ENCODE measurements at regions not wholly inside any gene's neighbourhood (a gene's known extent, or its start where the extent isn't known, plus 50 kb on each side); places are given as distances from the start of the nearest gene placed in this dataset.

DNA sequence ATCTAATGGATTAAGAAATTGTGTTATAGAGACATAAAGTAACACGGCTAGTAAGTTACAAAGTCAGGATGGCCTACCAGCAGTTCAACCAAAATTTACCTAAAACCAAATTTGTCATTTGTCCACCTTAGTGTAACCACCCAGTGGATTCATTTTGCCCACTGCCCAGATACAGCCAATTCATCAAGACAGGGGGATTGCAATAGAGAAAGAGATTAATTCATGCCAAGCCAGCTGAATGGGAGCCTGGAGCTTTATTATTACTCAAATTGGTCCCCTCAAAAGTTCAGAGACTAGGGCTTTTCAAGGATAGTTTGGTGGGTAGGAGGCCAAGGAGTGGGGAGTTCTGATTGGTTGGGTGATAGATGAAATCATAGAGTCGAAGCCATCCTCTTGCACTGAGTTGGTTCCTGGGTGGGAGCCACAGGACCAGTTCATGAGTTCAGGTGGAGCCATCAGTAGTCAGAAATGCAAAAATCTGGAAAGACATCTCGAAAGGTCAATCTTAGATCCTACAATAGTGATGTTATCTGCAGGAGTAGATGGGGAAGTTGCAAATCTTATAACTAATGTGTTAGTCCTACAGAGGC lies 304.2 kb upstream of the CADM1 start:
- H3K4me1 Mint-ChIP-seq (ENCODE audit: unreplicated experiment), result no peaks in the 10 kb centered on the region
- H3K4me3 Mint-ChIP-seq (ENCODE audit: unreplicated experiment), result no peak overlapping the region
- peaks cover 4% of the 10 kb centered on the region for H3K9me3 Mint-ChIP-seq (ENCODE audit: unreplicated experiment)
- TF ChIP-seq CTCF (IDR thresholded peaks at IDR 0.05; ENCODE audit: unreplicated experiment), result no peak
- no peaks in the 10 kb centered on the region for H3K27me3 Mint-ChIP-seq (ENCODE audit: unreplicated experiment)
- DNase-seq (ENCODE audit: low spot score), result no peak
- no peak overlapping the region for H3K27ac Mint-ChIP-seq (ENCODE audit: unreplicated experiment)
- peaks cover 4% of the 10 kb centered on the region for H3K36me3 Mint-ChIP-seq (ENCODE audit: low read depth, unreplicated experiment)

DNA sequence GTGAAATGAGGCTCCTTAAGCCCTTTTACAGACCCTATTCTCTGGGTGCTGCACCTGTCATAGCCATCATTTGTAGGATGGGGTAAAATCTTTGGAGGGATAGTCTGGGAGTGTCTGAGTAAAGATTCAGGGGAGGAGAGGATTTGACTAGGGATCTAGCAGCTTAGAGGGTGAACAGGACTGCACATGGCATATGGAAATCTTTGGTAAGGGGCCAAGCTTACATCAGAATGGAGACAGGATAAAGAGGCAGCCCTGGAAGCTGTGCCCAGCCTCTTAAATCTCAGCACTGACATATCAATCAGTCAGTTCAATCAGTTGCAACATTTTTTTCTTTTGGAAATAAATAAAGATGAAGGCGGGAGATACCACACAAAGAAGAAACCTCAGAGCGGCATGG lies 301.8 kb upstream of the CADM1 start:
- no peak for TF ChIP-seq CTCF (IDR thresholded peaks at IDR 0.05; ENCODE audit: unreplicated experiment)

GRCh38 chr11:115803073-115803740 lies 299.0 kb upstream of the CADM1 start:
- no peak for DNase-seq (ENCODE audit: low spot score)
- Mint-ChIP-seq H3K9me3 (ENCODE audit: unreplicated experiment) (no peaks in the 10 kb centered on the region), H3K27ac (ENCODE audit: unreplicated experiment) (no peak overlapping the region), H3K4me3 (ENCODE audit: unreplicated experiment) (no peak overlapping the region), H3K4me1 (ENCODE audit: unreplicated experiment) (peaks cover 7% of the 10 kb centered on the region), H3K36me3 (ENCODE audit: low read depth, unreplicated experiment) (no peaks in the 10 kb centered on the region), H3K27me3 (ENCODE audit: unreplicated experiment) (peaks cover 3% of the 10 kb centered on the region)
- no peak for TF ChIP-seq CTCF (IDR thresholded peaks at IDR 0.05; ENCODE audit: unreplicated experiment)

More for the DNA sequence above, 301.8 kb upstream of the CADM1 start:
- H3K27me3 Mint-ChIP-seq (ENCODE audit: unreplicated experiment), result no peaks in the 10 kb centered on the region
- peaks cover 4% of the 10 kb centered on the region for H3K36me3 Mint-ChIP-seq (ENCODE audit: low read depth, unreplicated experiment)
- no peak overlapping the region for H3K4me3 Mint-ChIP-seq (ENCODE audit: unreplicated experiment)
- DNase-seq (ENCODE audit: low spot score), result no peak
- H3K9me3 Mint-ChIP-seq (ENCODE audit: unreplicated experiment), result peaks cover 4% of the 10 kb centered on the region
- H3K27ac Mint-ChIP-seq (ENCODE audit: unreplicated experiment), result no peak overlapping the region
- H3K4me1 Mint-ChIP-seq (ENCODE audit: unreplicated experiment), result peaks cover 3% of the 10 kb centered on the region

DNA sequence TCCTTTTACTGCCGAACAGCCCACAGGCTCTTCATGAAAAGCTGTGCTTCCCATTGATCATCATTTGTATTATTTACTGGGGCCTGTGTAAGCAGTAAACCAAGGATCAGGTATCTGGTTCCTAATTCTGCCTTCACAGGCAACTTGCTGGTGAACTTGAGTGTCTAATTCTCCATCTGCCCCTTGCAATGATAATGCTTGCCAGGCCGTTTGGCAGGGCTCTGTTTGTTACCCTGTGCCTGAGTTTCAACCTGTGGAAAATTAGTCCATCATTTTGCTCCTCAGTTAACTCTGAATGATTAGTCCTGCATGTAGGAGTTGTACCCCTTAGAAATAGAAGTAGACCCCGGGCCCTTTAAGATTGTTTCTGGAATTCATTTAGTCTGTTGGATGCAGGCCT lies 298.4 kb upstream of the CADM1 start:
- no peak overlapping the region for H3K4me3 Mint-ChIP-seq (ENCODE audit: unreplicated experiment)
- no peaks in the 10 kb centered on the region for H3K36me3 Mint-ChIP-seq (ENCODE audit: low read depth, unreplicated experiment)
- H3K27me3 Mint-ChIP-seq (ENCODE audit: unreplicated experiment), result peaks cover 3% of the 10 kb centered on the region
- DNase-seq (ENCODE audit: low spot score), result no peak
- no peak overlapping the region for H3K27ac Mint-ChIP-seq (ENCODE audit: unreplicated experiment)
- peaks cover 7% of the 10 kb centered on the region for H3K4me1 Mint-ChIP-seq (ENCODE audit: unreplicated experiment)
- no peak for TF ChIP-seq CTCF (IDR thresholded peaks at IDR 0.05; ENCODE audit: unreplicated experiment)
- no peaks in the 10 kb centered on the region for H3K9me3 Mint-ChIP-seq (ENCODE audit: unreplicated experiment)

- Mint-ChIP-seq H3K4me3 (ENCODE audit: unreplicated experiment) (no peak overlapping the region), H3K27me3 (ENCODE audit: unreplicated experiment) (no peaks in the 10 kb centered on the region), H3K36me3 (ENCODE audit: low read depth, unreplicated experiment) (no peaks in the 10 kb centered on the region), H3K27ac (ENCODE audit: unreplicated experiment) (no peak overlapping the region), H3K4me1 (ENCODE audit: unreplicated experiment) (no peaks in the 10 kb centered on the region), H3K9me3 (ENCODE audit: unreplicated experiment) (no peaks in the 10 kb centered on the region)
- TF ChIP-seq CTCF (IDR thresholded peaks at IDR 0.05; ENCODE audit: unreplicated experiment), result no peak
- DNase-seq (ENCODE audit: low spot score), result no peak
These were observed 288.7 kb upstream of the CADM1 start for GRCh38 chr11:115792903-115793302.

Data from endothelial cell (in vitro differentiated cells).